ENCODE measurements at regions not wholly inside any gene's neighbourhood (a gene's known extent, or its start where the extent isn't known, plus 50 kb on each side); places are given as distances from the start of the nearest gene placed in this dataset.

- ATAC-seq (no peak), DNase-seq (ENCODE audit: low spot score) (no peak), FAIRE-seq (no peak)
- ChIA-PET CTCF (ENCODE audit: low intra/inter-chr PET ratio, low total read pairs) (no interaction called here), POLR2A (no interaction called here)
- Histone ChIP-seq H3K27ac (ENCODE audit: extremely low read length, insufficient read depth, low read length) (no peak overlapping the region), H3K27me3 (ENCODE audit: control insufficient read depth in 1 of 2, insufficient read depth in 2 of 2, low read length in 2 of 2) (no peaks in the 10 kb centered on the region), H4K20me1 (ENCODE audit: insufficient read depth, low read length) (no peaks in the 10 kb centered on the region), H3K4me1 (ENCODE audit: insufficient read depth, low read length) (no peaks in the 10 kb centered on the region), H3K79me2 (ENCODE audit: insufficient read depth, low read length) (no peaks in the 10 kb centered on the region), H3K9me3 (ENCODE audit: low read length) (no peaks in the 10 kb centered on the region), H3K4me3 (replicated peaks in 1 of 3; ENCODE audit: insufficient read depth in 1 of 3, low read depth in 2 of 3, low read length in 3 of 3) (no peak overlapping the region), H3K9ac (ENCODE audit: insufficient read depth, low read depth, low read length) (no peak overlapping the region), H3K36me3 (replicated peaks in 1 of 2; ENCODE audit: control insufficient read depth in 1 of 2, insufficient read depth in 2 of 2, low read length in 2 of 2) (no peaks in the 10 kb centered on the region), H2AFZ (ENCODE audit: low read length) (no peak overlapping the region), H3K4me2 (ENCODE audit: low read depth, low read length) (no peak overlapping the region)
- in situ Hi-C loops (cut with HindIII; ENCODE audit: extremely low pct_ligation_motif_present, low pct_unique_long_range_greater_than_20kb) (no loop called here), intact Hi-C loops (cut with micrococcal nuclease; ENCODE audit: unreplicated experiment) (no loop called here)
- BruUV-seq (replicated peaks), result no TSS peak
- WGBS (ENCODE audit: low lambda C conversion rate), result 8% methylated on average over 6 of the region's 6 CpGs
- TF ChIP-seq PAX8 (CRISPR knock-in tag; IDR thresholded peaks at IDR 0.05; ENCODE audit: borderline replicate concordance) (no peak), ZNF75D (CRISPR knock-in tag; IDR thresholded peaks at IDR 0.05; ENCODE audit: borderline replicate concordance) (no peak), HNF4G (IDR thresholded peaks at IDR 0.05; ENCODE audit: borderline replicate concordance, low read depth, low read length) (no peak), HNF4G (CRISPR knock-in tag; IDR thresholded peaks at IDR 0.05; ENCODE audit: borderline replicate concordance, low read depth) (no peak), CEBPG (CRISPR knock-in tag; IDR thresholded peaks at IDR 0.05) (no peak), FOXA3 (CRISPR knock-in tag; IDR thresholded peaks at IDR 0.05) (no peak), ZNF253 (CRISPR knock-in tag; IDR thresholded peaks at IDR 0.05; ENCODE audit: borderline replicate concordance) (no peak), MTF2 (CRISPR knock-in tag; IDR thresholded peaks at IDR 0.05; ENCODE audit: borderline replicate concordance) (no peak), DPF2 (CRISPR knock-in tag; IDR thresholded peaks at IDR 0.05; ENCODE audit: borderline replicate concordance, low read depth) (no peak), ZNF431 (CRISPR knock-in tag; IDR thresholded peaks at IDR 0.05; ENCODE audit: borderline replicate concordance, low read depth) (no peak)
Measured at GRCh38 chr9:79895232-79895631, 323.5 kb downstream of the TLE4 start.

DNA sequence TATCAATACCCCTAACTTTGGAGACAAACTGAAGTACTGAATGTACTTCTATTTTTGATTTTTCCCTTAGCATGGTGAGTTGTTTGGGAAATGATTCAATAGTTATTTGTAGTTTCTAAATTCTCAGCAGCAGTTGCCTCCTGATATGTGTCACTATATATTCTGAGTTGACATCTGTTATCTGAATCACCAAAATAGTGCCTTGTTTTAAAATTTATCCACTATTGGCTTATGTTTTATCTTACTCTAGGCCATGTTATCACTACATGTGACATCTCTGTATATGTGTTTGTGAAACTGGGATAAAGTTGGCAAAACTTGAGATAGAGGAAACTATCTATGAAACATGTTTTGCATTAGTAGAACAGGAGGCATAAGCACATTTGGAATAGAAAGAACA lies 317.6 kb downstream of the TLE4 start:
- H3K4me2 ChIP-seq (ENCODE audit: low read depth, low read length), result no peak overlapping the region
- H3K79me2 ChIP-seq (ENCODE audit: insufficient read depth, low read length), result no peaks in the 10 kb centered on the region
- H3K4me3 ChIP-seq (replicated peaks in 1 of 3; ENCODE audit: insufficient read depth in 1 of 3, low read depth in 2 of 3, low read length in 3 of 3), result no peak overlapping the region
- no peak overlapping the region for H2AFZ ChIP-seq (ENCODE audit: low read length)
- H3K9ac ChIP-seq (ENCODE audit: insufficient read depth, low read depth, low read length), result no peak overlapping the region
- in situ Hi-C loops (cut with HindIII; ENCODE audit: extremely low pct_ligation_motif_present, low pct_unique_long_range_greater_than_20kb), result no loop called here
- no peaks in the 10 kb centered on the region for H3K4me1 ChIP-seq (ENCODE audit: insufficient read depth, low read length)
- intact Hi-C loops (cut with micrococcal nuclease; ENCODE audit: unreplicated experiment), result no loop called here
- ATAC-seq (no peak), FAIRE-seq (no peak), DNase-seq (ENCODE audit: low spot score) (no peak)
- BruUV-seq (replicated peaks), result no TSS peak
- no peak overlapping the region for H3K27ac ChIP-seq (ENCODE audit: extremely low read length, insufficient read depth, low read length)
- no peaks in the 10 kb centered on the region for H4K20me1 ChIP-seq (ENCODE audit: insufficient read depth, low read length)
- H3K36me3 ChIP-seq (replicated peaks in 1 of 2; ENCODE audit: control insufficient read depth in 1 of 2, insufficient read depth in 2 of 2, low read length in 2 of 2), result no peaks in the 10 kb centered on the region
- CTCF ChIA-PET (ENCODE audit: low intra/inter-chr PET ratio, low total read pairs), result no interaction called here
- POLR2A ChIA-PET, result no interaction called here
- no peaks in the 10 kb centered on the region for H3K27me3 ChIP-seq (ENCODE audit: control insufficient read depth in 1 of 2, insufficient read depth in 2 of 2, low read length in 2 of 2)
- H3K9me3 ChIP-seq (ENCODE audit: low read length), result no peaks in the 10 kb centered on the region
- TF ChIP-seq ZBTB21 (CRISPR knock-in tag; IDR thresholded peaks at IDR 0.05), result no peak
- no peak for TF ChIP-seq ZNF674 (CRISPR knock-in tag; IDR thresholded peaks at IDR 0.05; ENCODE audit: low read depth)
- TF ChIP-seq ZNF224 (CRISPR knock-in tag; IDR thresholded peaks at IDR 0.05), result no peak
- no peak for TF ChIP-seq ZNF180 (CRISPR knock-in tag; IDR thresholded peaks at IDR 0.05; ENCODE audit: borderline replicate concordance, low read depth)
- TF ChIP-seq, protein P1, sequence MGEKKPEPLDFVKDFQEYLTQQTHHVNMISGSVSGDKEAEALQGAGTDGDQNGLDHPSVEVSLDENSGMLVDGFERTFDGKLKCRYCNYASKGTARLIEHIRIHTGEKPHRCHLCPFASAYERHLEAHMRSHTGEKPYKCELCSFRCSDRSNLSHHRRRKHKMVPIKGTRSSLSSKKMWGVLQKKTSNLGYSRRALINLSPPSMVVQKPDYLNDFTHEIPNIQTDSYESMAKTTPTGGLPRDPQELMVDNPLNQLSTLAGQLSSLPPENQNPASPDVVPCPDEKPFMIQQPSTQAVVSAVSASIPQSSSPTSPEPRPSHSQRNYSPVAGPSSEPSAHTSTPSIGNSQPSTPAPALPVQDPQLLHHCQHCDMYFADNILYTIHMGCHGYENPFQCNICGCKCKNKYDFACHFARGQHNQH (CRISPR knock-in tag; IDR thresholded peaks at IDR 0.05), result no peak
- TF ChIP-seq ZBTB20 (CRISPR knock-in tag; IDR thresholded peaks at IDR 0.05; ENCODE audit: borderline replicate concordance, low read depth), result no peak
- no peak for TF ChIP-seq FOXA1 (IDR thresholded peaks at IDR 0.05)
- no peak for TF ChIP-seq FOXA1 (CRISPR knock-in tag; IDR thresholded peaks at IDR 0.05)
- no peak for TF ChIP-seq MEIS1 (CRISPR knock-in tag; IDR thresholded peaks at IDR 0.05; ENCODE audit: borderline replicate concordance)
- no peak for TF ChIP-seq MYNN (CRISPR knock-in tag; IDR thresholded peaks at IDR 0.05; ENCODE audit: low read depth)
- no peak for TF ChIP-seq KLF13 (CRISPR knock-in tag; IDR thresholded peaks at IDR 0.05)
- TF ChIP-seq ZNF839 (CRISPR knock-in tag; IDR thresholded peaks at IDR 0.05; ENCODE audit: borderline replicate concordance), result no peak
- no peak for TF ChIP-seq CREM (IDR thresholded peaks at IDR 0.05)
- TF ChIP-seq CREM (CRISPR knock-in tag; IDR thresholded peaks at IDR 0.05), result no peak
